ENCODE measurements at regions not wholly inside any gene's neighbourhood (a gene's known extent, or its start where the extent isn't known, plus 50 kb on each side); places are given as distances from the start of the nearest gene placed in this dataset.
"Not testable (repeated sequence)": the region's sequence is repeated elsewhere in the genome, so short reads cannot be mapped to it uniquely, and the experiment has no call there.

DNA sequence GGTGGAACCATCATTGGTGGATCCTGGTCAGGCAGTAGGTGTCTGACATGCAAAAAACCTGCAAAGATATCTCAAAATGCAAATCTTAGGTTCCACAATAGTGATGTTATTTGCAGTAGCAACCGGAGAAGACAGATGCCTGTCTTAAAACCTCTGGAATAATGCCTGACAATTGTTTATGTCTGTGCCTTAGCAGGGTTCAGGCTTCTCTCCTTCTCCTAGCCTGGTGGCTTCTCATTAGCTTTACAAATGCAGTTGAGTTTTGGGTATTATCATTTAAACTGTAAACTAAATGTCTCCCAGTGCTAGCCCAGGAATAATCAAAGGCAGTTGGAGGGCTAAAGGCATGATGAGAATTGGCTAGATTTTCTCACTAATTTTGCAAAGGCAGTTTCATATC is 146.3 kb upstream of the NRG3 start:
- TF ChIP-seq, protein P1, sequence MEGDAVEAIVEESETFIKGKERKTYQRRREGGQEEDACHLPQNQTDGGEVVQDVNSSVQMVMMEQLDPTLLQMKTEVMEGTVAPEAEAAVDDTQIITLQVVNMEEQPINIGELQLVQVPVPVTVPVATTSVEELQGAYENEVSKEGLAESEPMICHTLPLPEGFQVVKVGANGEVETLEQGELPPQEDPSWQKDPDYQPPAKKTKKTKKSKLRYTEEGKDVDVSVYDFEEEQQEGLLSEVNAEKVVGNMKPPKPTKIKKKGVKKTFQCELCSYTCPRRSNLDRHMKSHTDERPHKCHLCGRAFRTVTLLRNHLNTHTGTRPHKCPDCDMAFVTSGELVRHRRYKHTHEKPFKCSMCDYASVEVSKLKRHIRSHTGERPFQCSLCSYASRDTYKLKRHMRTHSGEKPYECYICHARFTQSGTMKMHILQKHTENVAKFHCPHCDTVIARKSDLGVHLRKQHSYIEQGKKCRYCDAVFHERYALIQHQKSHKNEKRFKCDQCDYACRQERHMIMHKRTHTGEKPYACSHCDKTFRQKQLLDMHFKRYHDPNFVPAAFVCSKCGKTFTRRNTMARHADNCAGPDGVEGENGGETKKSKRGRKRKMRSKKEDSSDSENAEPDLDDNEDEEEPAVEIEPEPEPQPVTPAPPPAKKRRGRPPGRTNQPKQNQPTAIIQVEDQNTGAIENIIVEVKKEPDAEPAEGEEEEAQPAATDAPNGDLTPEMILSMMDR (IDR thresholded peaks at IDR 0.05) = no peak
- no peak for TF ChIP-seq POLR2A (IDR thresholded peaks at IDR 0.05)
- H3K9me3 ChIP-seq = no peaks in the 10 kb centered on the region
- H3K36me3 ChIP-seq = no peaks in the 10 kb centered on the region
- ATAC-seq (no peak), DNase-seq (no peak)
- intact Hi-C loops (cut with DNase I) = no loop called here
- no peaks in the 10 kb centered on the region for H3K4me1 ChIP-seq
- WGBS, 4 donors = 58 to 71% (median 62%) methylated on average over 1 of the region's 1 CpG
- no peak overlapping the region for H3K4me3 ChIP-seq
- H3K27ac ChIP-seq = no peak overlapping the region
- no peaks in the 10 kb centered on the region for H3K27me3 ChIP-seq

DNA sequence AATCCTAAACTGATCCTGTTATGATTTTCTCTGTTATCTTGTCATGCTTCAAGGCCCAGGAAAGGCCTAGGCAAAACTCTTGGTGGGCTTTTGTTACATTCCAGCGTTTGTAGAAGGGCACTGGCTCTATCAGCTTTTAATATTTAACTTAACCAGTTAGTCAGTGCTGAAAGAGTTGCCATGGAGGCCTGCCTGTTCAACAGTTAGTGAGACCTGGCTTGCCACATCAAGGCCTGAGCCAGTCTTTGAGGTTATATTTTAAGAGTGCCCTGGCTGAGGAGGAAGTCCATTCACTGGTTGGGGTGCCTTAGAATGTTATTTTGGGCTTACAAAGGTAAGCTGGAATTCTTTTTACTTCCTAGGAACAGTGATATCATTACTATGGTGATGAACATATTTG is 144.1 kb upstream of the NRG3 start:
- Histone ChIP-seq H3K4me3 (no peak overlapping the region), H3K4me1 (no peaks in the 10 kb centered on the region), H3K27me3 (no peaks in the 10 kb centered on the region), H3K36me3 (no peaks in the 10 kb centered on the region), H3K9me3 (peaks cover 0 to 13% (median 0%) of the 10 kb centered on the region in 12 donors), H3K27ac (no peak overlapping the region)
- WGBS, 4 donors = 0% methylated on average over 1 of the region's 1 CpG; no CpG with 5 or more reads in 2 of the 4 donors
- intact Hi-C loops (cut with DNase I) = no loop called here
- ATAC-seq (no peak), DNase-seq (no peak)
- TF ChIP-seq POLR2A (IDR thresholded peaks at IDR 0.05) = no peak
- TF ChIP-seq, protein P1 (IDR thresholded peaks at IDR 0.05) = no peak

DNA sequence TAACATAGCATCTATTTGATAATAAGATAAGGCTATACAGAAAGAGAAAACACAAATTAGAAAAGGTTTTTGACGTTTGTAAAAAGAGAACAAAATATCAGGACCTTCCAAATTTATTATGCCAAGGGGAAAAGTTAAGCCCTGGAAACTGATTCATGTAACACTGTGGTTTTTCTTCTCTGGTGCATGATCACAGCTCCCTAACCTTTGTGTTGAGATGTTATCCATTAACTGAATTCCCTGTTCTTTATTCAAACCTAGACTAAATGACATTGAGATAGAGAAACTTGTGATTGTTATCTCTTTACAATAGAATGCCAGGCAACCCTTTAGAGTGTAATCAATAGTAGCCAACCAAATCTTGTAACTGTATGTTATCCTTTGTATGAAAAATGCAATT is 141.5 kb upstream of the NRG3 start:
- Histone ChIP-seq H3K9me3 (peaks cover 0 to 15% (median 0%) of the 10 kb centered on the region in 12 donors), H3K36me3 (no peaks in the 10 kb centered on the region), H3K27me3 (no peaks in the 10 kb centered on the region), H3K4me3 (no peak overlapping the region), H3K27ac (no peak overlapping the region), H3K4me1 (no peaks in the 10 kb centered on the region)
- TF ChIP-seq POLR2A (IDR thresholded peaks at IDR 0.05) = no peak
- TF ChIP-seq, protein P1 (IDR thresholded peaks at IDR 0.05) = no peak
- intact Hi-C loops (cut with DNase I) = no loop called here
- DNase-seq (no peak), ATAC-seq (no peak)
- 38 to 53% (median 46%) methylated on average over 1 of the region's 1 CpG for WGBS, 4 donors

DNA sequence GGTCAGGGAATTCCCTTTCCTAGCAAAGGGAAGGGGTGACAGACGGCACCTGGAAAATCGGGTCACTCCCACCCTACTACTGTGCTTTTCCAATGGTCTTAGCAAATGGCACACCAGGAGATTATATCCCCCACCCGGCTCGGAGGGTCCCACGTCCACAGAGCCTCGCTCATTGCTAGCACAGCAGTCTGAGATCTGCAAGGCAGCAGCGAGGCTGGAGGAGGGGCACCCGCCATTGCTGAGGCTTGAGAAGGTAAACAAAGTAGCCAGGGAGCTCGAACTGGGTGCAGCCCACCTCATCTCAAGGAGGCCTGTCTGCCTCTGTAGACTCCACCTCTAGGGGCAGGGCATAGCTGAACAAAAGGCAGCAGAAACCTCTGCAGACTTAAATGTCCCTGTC is 139.8 kb upstream of the NRG3 start:
- H3K4me1 ChIP-seq; DNase-seq; H3K4me3 ChIP-seq; H3K36me3 ChIP-seq; H3K27ac ChIP-seq; intact Hi-C loops (cut with DNase I); ATAC-seq; H3K27me3 ChIP-seq: not testable (repeated sequence)
- H3K9me3 ChIP-seq = peaks cover 0 to 15% (median 0%) of the 10 kb centered on the region in 12 donors
- WGBS, 4 donors = 73 to 79% (median 76%) methylated on average over 9 of the region's 9 CpGs

DNA sequence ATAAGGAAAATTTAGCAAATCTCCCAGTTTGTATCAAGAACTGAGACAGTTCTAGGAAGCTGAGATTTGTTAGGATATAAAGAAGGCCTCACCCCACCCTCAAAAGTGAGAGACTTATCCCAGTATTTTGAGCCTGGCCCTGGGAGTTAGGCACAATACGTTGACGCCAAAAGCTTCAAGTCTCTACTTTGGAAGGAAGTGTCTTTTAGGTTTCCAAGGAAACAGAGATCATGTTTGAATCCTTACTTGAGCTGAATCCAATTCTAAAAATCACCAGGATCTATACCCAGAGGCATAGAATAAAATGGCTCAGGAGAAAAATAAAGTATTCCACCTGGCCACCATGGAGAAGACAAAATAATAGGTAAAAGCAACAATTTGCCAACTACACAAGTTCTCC is 115.9 kb upstream of the NRG3 start:
- WGBS, 4 donors = 86 to 92% (median 87%) methylated on average over 2 of the region's 2 CpGs
- Histone ChIP-seq H3K27ac (no peak overlapping the region), H3K4me1 (no peaks in the 10 kb centered on the region), H3K27me3 (no peaks in the 10 kb centered on the region), H3K4me3 (no peak overlapping the region), H3K36me3 (no peaks in the 10 kb centered on the region), H3K9me3 (peaks cover 0 to 10% (median 0%) of the 10 kb centered on the region in 12 donors)
- TF ChIP-seq POLR2A (IDR thresholded peaks at IDR 0.05) = no peak
- TF ChIP-seq, protein P1 (IDR thresholded peaks at IDR 0.05) = no peak
- intact Hi-C loops (cut with DNase I) = no loop called here
- ATAC-seq (no peak), DNase-seq (no peak)
